ENCODE measurements at regions not wholly inside any gene's neighbourhood (a gene's known extent, or its start where the extent isn't known, plus 50 kb on each side); places are given as distances from the start of the nearest gene placed in this dataset.

DNA sequence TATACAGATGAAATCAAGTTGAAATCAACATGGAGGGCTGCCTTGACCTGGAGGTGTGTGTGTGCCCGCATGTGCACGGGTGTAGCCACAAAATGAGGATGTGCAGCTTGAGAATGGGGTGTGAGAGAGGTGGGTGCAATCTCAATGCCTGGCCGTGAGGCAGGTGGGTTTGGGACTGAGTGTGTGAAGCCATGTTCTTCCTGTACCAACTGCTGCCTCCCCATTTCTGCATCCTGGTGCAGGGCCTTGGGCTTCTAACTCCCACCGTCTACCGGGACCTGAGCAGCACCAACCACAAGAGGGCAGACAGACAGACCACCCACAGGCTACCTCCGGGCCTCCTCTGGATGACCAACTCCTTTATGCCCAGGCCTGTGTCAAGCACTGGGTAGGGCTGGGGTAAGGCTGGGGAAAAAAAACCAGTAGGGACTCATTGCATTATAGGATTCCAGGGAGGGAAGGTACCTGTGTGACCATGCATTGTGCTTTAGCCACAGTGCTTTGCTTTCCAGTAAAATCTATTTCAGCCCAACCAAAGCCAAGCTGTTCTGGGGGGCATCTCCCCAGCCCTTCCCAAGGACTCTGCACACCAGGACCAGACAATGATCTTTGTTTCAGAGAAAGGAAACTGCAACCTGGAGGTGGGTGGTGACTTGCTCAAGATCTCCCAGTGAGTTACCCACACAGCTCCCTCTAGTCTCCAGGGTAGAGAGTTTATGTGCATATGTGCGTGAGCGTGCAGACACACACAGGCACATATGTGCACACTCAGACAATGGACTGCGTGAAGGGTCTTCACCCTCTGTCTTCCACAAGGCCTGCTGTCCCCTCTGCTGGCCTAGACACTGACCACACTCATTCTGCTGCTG, 162.2 kb upstream of the TLE3 start:
- peaks cover 0 to 50% (median 30%) of the 10 kb centered on the region in 4 donors for H3K4me1 ChIP-seq
- H3K27me3 ChIP-seq, result no peaks in the 10 kb centered on the region
- no peak overlapping the region for H3K4me3 ChIP-seq
- H3K9me3 ChIP-seq, result no peaks in the 10 kb centered on the region
- peak in 1 of 3 donors; percentile 52 for DNase-seq
- H3K36me3 ChIP-seq, result no peaks in the 10 kb centered on the region
- no peak for TF ChIP-seq POLR2A (IDR thresholded peaks at IDR 0.05)
- TF ChIP-seq, protein P1, sequence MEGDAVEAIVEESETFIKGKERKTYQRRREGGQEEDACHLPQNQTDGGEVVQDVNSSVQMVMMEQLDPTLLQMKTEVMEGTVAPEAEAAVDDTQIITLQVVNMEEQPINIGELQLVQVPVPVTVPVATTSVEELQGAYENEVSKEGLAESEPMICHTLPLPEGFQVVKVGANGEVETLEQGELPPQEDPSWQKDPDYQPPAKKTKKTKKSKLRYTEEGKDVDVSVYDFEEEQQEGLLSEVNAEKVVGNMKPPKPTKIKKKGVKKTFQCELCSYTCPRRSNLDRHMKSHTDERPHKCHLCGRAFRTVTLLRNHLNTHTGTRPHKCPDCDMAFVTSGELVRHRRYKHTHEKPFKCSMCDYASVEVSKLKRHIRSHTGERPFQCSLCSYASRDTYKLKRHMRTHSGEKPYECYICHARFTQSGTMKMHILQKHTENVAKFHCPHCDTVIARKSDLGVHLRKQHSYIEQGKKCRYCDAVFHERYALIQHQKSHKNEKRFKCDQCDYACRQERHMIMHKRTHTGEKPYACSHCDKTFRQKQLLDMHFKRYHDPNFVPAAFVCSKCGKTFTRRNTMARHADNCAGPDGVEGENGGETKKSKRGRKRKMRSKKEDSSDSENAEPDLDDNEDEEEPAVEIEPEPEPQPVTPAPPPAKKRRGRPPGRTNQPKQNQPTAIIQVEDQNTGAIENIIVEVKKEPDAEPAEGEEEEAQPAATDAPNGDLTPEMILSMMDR (IDR thresholded peaks at IDR 0.05), result peak in 1 of 6 experiments; percentile 3
- peak overlapping the region in 1 of 4 donors; percentile 77 for H3K27ac ChIP-seq

DNA sequence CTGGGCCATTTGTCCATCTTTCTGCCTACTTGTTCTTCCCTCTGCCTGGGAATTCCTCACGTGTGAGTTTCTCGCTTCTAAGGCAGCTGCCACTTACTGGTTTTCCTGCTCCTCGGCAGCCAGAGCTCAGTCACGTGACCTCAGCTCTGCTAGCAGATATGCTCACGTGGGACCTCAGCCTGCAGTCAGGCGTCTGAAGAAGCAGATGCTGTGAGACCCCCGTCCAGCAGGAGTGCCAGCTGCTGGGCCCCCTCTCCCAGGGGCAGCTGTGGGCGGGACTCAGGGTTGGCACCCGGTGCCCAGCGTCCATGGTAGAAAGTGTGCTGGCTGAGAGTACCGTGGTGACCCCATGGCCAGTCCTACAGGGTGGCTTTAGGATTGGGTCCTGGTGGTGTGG, 161.3 kb upstream of the TLE3 start:
- Histone ChIP-seq H3K27ac (peak overlapping the region; percentile 30 to 77 (median 38)), H3K27me3 (no peaks in the 10 kb centered on the region), H3K4me3 (peak overlapping the region in 2 of 4 donors; percentile 4 to 9), H3K9me3 (no peaks in the 10 kb centered on the region), H3K36me3 (no peaks in the 10 kb centered on the region), H3K4me1 (peaks cover 0 to 41% (median 27%) of the 10 kb centered on the region in 4 donors)
- DNase-seq, result peak in 2 of 3 donors; percentile 83 to 87
- TF ChIP-seq, protein P1 (IDR thresholded peaks at IDR 0.05), result no peak
- TF ChIP-seq POLR2A (IDR thresholded peaks at IDR 0.05), result no peak

DNA sequence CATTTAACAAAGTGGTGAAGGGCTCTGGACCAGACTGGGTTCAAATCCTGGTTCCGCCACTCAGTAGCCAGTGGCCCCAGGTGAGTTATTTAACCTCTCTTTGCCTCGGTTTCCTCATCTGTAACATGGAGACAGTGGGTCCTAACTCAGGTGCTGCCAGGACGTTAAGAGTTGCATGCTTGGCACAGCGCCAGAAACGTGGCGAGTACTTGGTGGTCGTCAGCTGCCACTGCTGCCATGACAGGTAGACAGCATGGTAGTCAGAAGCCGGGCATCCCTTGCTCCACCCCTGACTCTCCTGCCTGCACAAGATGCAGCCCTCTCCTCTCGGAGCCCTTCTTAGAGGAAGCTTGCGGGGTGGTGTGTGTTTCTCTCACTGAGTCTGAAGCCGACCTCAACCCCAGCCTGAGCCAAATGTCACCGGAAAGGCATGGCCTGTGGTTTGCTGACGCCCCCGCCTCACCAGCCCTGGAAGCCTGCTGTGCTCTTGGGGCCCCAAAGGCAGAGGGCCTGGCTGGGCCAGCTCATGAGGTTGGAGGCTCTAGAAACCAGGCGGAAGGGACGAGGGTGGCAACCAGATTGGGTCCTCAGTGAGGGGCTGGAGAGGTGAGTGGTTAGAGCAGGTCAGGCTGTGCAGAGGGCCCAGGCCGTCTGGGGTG, 160.8 kb upstream of the TLE3 start:
- DNase-seq, result peak in 2 of 3 donors; percentile 82 to 87

DNA sequence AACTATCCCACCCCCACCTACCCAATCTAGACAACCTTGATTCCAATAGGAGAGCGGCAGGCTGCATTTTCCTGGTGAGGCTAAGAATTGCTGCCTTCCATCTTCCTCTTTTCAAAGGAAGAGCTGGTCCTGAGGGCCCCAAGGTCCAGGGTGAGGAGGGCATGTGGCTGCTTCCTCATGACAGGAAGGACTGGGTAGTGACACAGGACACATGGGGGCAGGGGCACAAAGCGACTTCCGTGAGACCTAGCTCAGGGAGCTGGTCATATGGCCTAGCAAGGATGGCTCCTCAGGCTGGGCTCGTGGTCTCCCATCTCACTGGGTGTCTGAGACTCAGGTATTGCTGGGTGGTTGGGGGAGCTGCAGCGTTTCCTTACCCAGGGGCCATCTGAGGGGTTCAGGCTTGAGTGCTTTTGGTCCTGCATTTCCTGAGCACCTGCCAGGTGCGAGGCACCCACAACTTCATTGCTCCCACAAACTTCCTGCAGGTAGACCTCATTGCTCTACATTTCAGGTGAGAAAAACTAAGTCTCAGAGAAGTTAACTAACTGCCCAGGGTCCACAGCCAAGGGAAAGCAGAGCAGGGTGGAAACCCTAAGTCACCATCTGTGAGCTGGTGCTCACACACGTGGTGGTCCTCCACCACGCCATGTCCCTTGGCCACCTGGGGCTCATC, 160.0 kb upstream of the TLE3 start:
- Histone ChIP-seq H3K27ac (peak overlapping the region in 1 of 4 donors; percentile 77), H3K4me3 (no peak overlapping the region), H3K4me1 (peaks cover 0 to 30% (median 19%) of the 10 kb centered on the region in 4 donors), H3K9me3 (no peaks in the 10 kb centered on the region), H3K36me3 (no peaks in the 10 kb centered on the region), H3K27me3 (no peaks in the 10 kb centered on the region)
- peak in 2 of 3 donors; percentile 60 to 64 for DNase-seq
- no peak for TF ChIP-seq POLR2A (IDR thresholded peaks at IDR 0.05)
- TF ChIP-seq, protein P1 (IDR thresholded peaks at IDR 0.05), result no peak

More for the DNA sequence above, 160.8 kb upstream of the TLE3 start:
- peak overlapping the region; percentile 30 to 77 (median 38) for H3K27ac ChIP-seq
- H3K4me1 ChIP-seq, result peaks cover 0 to 36% (median 22%) of the 10 kb centered on the region in 4 donors
- H3K36me3 ChIP-seq, result no peaks in the 10 kb centered on the region
- no peaks in the 10 kb centered on the region for H3K9me3 ChIP-seq
- H3K4me3 ChIP-seq, result peak overlapping the region in 2 of 4 donors; percentile 4 to 9
- TF ChIP-seq, protein P1 (IDR thresholded peaks at IDR 0.05), result no peak
- TF ChIP-seq POLR2A (IDR thresholded peaks at IDR 0.05), result no peak
- H3K27me3 ChIP-seq, result no peaks in the 10 kb centered on the region

DNA sequence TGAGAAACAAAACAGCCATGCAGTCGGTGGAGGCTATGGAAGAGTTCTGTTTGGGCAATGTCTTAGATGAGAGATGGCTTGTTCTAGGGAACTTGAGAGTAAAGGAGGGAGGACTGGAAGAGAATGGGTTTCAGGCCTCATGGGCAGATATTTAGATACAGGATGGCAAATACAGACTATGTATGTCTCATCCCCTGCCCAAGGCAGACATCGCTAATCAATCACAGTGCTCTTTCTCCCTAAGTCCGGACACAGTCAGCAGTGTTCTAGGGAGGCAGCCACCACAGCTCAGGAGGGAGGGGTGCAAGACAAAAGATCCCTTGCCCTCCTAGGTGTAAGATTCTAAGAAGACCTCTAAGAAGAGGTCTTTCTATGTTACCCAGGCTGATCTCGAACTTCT, 159.3 kb upstream of the TLE3 start:
- Histone ChIP-seq H3K36me3 (no peaks in the 10 kb centered on the region), H3K27ac (no peak overlapping the region), H3K9me3 (no peaks in the 10 kb centered on the region), H3K4me1 (peaks cover 0 to 26% (median 17%) of the 10 kb centered on the region in 4 donors), H3K4me3 (no peak overlapping the region), H3K27me3 (no peaks in the 10 kb centered on the region)
- TF ChIP-seq POLR2A (IDR thresholded peaks at IDR 0.05), result no peak
- TF ChIP-seq, protein P1 (IDR thresholded peaks at IDR 0.05), result no peak
- no peak for DNase-seq
